Activated CD4-positive, alpha-beta T cell treated with anti-CD3 and anti-CD28 coated beads for 36 hours (primary cell): ENCODE measurements at regions not wholly inside any gene's neighbourhood (a gene's known extent, or its start where the extent isn't known, plus 50 kb on each side); places are given as distances from the start of the nearest gene placed in this dataset.

ENCODE experiments used
- ATAC-seq: fragments of 200-7000 bp; cut with Tn5 transposase; one replicate; pipeline ENCODE4 v1.10.0; 2021; ENCODE audit warnings: mild to moderate bottlenecking, moderate library complexity
- CTCF ChIA-PET: fragments of 350-600 bp; sonication (Branson Sonifier 250); formaldehyde crosslinking; loops from one replicate; lab custom pipeline; 2021; ENCODE audit warnings: antibody characterized with exemption; lab: Charles Lee
- POLR2A ChIA-PET: fragments of 350-600 bp; sonication (Branson Sonifier 250); formaldehyde crosslinking; loops from one replicate; lab custom pipeline; 2021; ENCODE audit warnings: antibody characterized with exemption, inconsistent platforms; lab: Charles Lee
- DNase-seq: peaks from one replicate; pipeline ENCODE4 v3.0.0-alpha.2; 2020
- H3K27ac Mint-ChIP-seq: one replicate; pipeline ENCODE4 v1.8.0; 2021; ENCODE audit warnings: mixed read lengths
- H3K27me3 Mint-ChIP-seq: one replicate; pipeline ENCODE4 v1.8.0; 2021; ENCODE audit warnings: mixed read lengths
- H3K36me3 Mint-ChIP-seq: one replicate; pipeline ENCODE4 v1.8.0; 2021; ENCODE audit warnings: low read depth, mixed read lengths
- H3K4me1 Mint-ChIP-seq: one replicate; pipeline ENCODE4 v1.8.0; 2021; ENCODE audit warnings: mixed read lengths
- H3K4me3 Mint-ChIP-seq: one replicate; pipeline ENCODE4 v1.8.0; 2021; ENCODE audit warnings: mild to moderate bottlenecking, moderate library complexity, mixed read lengths
- H3K9me3 Mint-ChIP-seq: one replicate; pipeline ENCODE4 v1.8.0; 2021; ENCODE audit warnings: low read depth, mixed read lengths
- intact Hi-C, 2 experiments: fragments of 100-400 bp; cut with DNase I in 1 of 2; cut with micrococcal nuclease in 1 of 2; formaldehyde crosslinking; loops; one replicate each; pipeline versions ENCODE4 v1.14.2 to v1.15.1; 2022 to 2024; cut with DNase I, micrococcal nuclease

DNA sequence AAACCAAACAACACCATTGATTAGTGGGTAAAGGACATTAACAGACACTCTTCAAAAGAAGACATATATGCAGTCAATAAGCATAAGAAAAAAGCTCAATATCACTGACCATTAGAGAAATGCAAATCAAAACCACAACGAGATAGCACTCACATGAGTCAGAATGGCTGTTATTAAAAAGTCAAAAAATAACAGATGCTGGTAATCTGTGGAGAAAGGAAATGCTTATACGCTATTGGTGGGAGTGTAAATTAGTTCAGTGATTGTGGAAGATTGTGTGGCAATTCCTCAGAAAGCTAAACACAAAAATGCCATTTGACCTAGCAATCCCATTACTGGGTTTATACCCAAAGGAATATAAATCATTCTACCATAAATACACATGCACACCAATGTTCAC, 182.6 kb downstream of the TRPC6 start:
- DNase-seq, result no peak
- H3K27ac Mint-ChIP-seq, result no peak overlapping the region
- H3K4me1 Mint-ChIP-seq, result no peaks in the 10 kb centered on the region
- POLR2A ChIA-PET, result no interaction called here
- intact Hi-C loops, result no loop called here
- H3K36me3 Mint-ChIP-seq, result no peaks in the 10 kb centered on the region
- peaks cover 11% of the 10 kb centered on the region for H3K9me3 Mint-ChIP-seq
- no peak for ATAC-seq
- CTCF ChIA-PET, result no interaction called here
- no peak overlapping the region for H3K4me3 Mint-ChIP-seq
- H3K27me3 Mint-ChIP-seq, result no peaks in the 10 kb centered on the region

DNA sequence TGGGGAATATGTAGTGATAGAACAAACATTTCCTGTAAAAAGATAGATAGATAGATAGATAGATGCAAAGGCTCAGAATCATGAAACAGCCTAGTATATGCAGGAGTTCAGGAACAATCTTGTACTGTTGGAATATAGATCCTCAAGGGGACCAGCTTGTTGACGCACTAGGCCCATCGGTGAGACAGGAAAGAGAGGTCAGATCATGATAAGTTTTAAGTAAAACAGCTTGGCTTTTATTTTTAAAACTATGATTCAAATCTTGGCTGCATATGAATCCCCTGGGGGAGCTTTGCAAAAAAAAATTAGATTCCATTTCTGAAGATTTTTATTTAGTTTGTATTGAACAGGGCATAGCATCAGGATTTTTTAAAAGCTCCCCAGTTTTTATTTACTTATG, 185.8 kb downstream of the TRPC6 start:
- intact Hi-C loops, result no loop called here
- ChIA-PET POLR2A (no interaction called here), CTCF (no interaction called here)
- Mint-ChIP-seq H3K4me1 (no peaks in the 10 kb centered on the region), H3K36me3 (no peaks in the 10 kb centered on the region), H3K27ac (no peak overlapping the region), H3K9me3 (peaks cover 12% of the 10 kb centered on the region), H3K4me3 (no peak overlapping the region), H3K27me3 (no peaks in the 10 kb centered on the region)
- DNase-seq (no peak), ATAC-seq (no peak)

DNA sequence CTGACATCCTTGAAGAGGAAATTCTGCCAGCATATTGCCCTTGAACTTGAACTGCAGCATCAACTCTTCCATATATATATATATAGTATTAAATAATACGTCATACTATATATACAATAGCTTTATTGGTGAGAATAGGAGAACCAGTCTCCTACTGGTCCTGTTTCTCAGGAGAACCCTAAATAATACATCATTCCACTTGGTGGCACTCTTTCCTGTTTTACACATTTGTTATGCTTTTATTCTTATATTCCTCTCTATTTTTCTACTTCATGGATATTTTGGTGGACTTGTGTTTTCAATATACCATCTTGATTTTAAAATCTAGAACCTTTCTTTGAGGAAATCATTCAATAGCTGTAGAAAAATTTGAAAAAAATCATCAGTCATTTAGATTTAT, 193.3 kb downstream of the TRPC6 start:
- no peaks in the 10 kb centered on the region for H3K36me3 Mint-ChIP-seq
- DNase-seq (no peak), ATAC-seq (no peak)
- CTCF ChIA-PET, result interaction anchor here (0.7 kb wide), 1 partner anchor 927 kb away, joined by 4 read pairs; no protein-coding TSS in a partner anchor
- H3K4me3 Mint-ChIP-seq, result no peak overlapping the region
- POLR2A ChIA-PET, result no interaction called here
- intact Hi-C loops, result no loop called here
- H3K4me1 Mint-ChIP-seq, result no peaks in the 10 kb centered on the region
- peaks cover under 1% of the 10 kb centered on the region for H3K9me3 Mint-ChIP-seq
- no peaks in the 10 kb centered on the region for H3K27me3 Mint-ChIP-seq
- H3K27ac Mint-ChIP-seq, result no peak overlapping the region

DNA sequence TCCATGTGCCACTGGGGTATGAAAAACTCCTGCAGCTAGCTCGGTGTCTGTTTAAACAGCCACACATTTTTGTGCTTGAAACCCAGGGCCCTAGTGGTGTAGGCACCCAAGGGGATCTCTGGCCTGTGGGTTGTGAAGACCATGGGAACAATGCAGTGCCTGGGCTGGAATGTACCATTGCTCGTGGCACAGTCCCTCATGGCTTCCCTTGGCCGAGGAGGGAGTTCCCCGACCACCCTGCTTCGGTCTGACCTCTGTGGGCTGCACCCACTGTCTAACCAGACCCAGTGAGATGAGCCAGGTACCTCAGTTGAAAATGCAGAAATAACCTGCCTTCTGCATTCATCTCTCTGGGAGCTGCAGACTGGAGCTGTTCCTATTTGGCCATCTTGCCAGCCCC, 214.0 kb downstream of the TRPC6 start:
- no peaks in the 10 kb centered on the region for H3K4me1 Mint-ChIP-seq

DNA sequence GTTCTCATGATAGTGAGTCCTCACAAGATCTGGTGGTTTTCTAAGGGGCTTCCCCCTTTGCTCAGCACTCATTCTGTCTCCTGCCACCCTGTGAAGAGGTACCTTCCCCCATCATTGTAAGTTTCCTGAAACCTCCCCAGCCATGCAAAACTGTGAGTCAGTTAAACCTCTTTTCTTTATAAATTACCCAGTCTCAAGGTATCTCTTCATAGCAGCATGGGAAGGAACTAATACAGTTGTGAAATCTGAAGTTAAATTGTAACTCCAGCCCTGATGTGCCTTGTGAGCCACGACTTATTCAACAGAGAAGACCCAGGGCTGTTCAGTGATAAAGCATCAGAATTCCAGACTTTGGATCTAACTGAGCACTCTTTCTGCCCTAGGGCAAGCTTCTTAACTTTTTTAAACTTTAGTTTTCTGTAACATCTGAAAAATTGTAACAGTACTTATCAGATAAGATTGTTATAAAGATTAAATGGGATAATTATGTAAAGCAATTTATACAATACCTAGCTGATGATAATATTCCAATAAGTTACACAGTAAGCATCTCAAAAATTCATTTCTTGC, 220.0 kb downstream of the TRPC6 start:
- Mint-ChIP-seq H3K27ac (no peak overlapping the region), H3K36me3 (no peaks in the 10 kb centered on the region), H3K9me3 (peaks cover 9% of the 10 kb centered on the region), H3K4me1 (no peaks in the 10 kb centered on the region), H3K27me3 (no peaks in the 10 kb centered on the region), H3K4me3 (no peak overlapping the region)
- ATAC-seq (no peak), DNase-seq (peak; percentile 5)
- ChIA-PET POLR2A (no interaction called here), CTCF (no interaction called here)
- intact Hi-C loops, result no loop called here

More for the DNA sequence above, 214.0 kb downstream of the TRPC6 start:
- peaks cover 11% of the 10 kb centered on the region for H3K9me3 Mint-ChIP-seq
- no peaks in the 10 kb centered on the region for H3K36me3 Mint-ChIP-seq
- DNase-seq (no peak), ATAC-seq (no peak)
- H3K27ac Mint-ChIP-seq, result no peak overlapping the region
- H3K4me3 Mint-ChIP-seq, result no peak overlapping the region
- intact Hi-C loops, result no loop called here
- POLR2A ChIA-PET, result no interaction called here
- H3K27me3 Mint-ChIP-seq, result no peaks in the 10 kb centered on the region
- CTCF ChIA-PET, result no interaction called here

DNA sequence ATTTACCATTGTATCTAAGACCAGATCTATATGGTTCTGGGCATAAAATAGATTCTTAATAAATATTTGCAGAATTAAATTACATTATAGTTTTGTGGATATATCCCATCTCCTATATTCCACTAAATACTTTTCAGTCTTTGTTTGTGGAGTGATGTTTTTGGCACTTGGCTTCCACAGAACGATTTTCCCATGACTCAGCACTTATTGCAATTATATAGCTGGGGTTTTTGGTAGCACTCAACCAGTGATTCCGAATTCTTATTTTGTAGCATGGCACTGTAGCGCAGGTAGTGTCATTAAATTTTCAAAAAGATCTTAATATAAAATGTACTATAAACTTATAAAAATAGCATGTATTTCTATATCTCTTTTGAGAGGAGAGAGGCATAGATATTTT, 221.2 kb downstream of the TRPC6 start:
- Mint-ChIP-seq H3K9me3 (peaks cover 13% of the 10 kb centered on the region), H3K4me1 (no peaks in the 10 kb centered on the region), H3K27me3 (no peaks in the 10 kb centered on the region), H3K36me3 (no peaks in the 10 kb centered on the region), H3K4me3 (no peak overlapping the region), H3K27ac (no peak overlapping the region)
- intact Hi-C loops, result no loop called here
- CTCF ChIA-PET, result no interaction called here
- POLR2A ChIA-PET, result no interaction called here
- no peak for ATAC-seq
- no peak for DNase-seq

DNA sequence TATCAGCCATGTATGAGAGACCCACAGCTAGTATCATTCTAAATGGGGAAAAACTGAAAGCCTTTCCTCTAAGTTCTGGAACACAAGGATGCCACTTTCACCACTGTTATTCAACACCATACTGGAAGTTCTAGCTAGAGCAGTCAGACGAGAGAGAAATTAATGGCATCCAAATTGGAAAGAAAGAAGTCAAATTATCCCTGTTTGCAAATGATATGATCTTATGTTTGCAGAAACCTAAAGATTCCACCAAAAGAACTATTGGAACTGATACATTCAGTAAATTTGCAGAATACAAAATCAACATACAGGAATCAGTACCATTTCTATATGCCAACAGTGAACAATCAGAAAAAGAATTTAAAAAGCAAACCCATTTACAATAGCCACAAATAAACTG, 226.0 kb downstream of the TRPC6 start:
- Mint-ChIP-seq H3K9me3 (peaks cover 7% of the 10 kb centered on the region), H3K36me3 (no peaks in the 10 kb centered on the region), H3K27ac (no peak overlapping the region), H3K4me3 (no peak overlapping the region), H3K27me3 (no peaks in the 10 kb centered on the region), H3K4me1 (no peaks in the 10 kb centered on the region)
- intact Hi-C loops, result no loop called here
- DNase-seq (no peak), ATAC-seq (no peak)
- CTCF ChIA-PET, result no interaction called here
- POLR2A ChIA-PET, result no interaction called here

DNA sequence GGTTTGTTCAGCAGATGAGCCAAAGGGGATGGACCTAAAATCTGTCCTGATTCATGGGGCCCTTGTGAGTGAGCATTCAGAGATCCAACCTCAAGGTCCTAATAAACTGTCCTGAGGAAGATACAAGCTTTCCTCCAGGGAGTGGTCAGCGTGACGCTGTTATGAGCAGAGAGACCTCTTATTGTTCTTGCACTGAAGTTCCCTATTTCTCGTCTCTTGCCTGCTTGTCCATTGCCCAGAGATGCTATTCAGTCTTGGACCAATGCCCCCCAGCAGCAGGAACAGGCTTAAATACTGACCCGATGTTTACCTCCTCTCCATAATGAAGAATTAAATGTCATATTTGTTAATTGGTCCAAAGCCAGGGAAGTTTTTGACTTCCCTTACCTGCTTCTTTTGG, 225.2 kb upstream of the PGR start:
- Mint-ChIP-seq H3K4me1 (no peaks in the 10 kb centered on the region), H3K4me3 (no peak overlapping the region), H3K36me3 (no peaks in the 10 kb centered on the region), H3K27ac (no peak overlapping the region), H3K27me3 (no peaks in the 10 kb centered on the region), H3K9me3 (peaks cover 7% of the 10 kb centered on the region)
- ATAC-seq, result no peak
- intact Hi-C loops, result no loop called here
- DNase-seq, result no peak
- POLR2A ChIA-PET, result no interaction called here
- CTCF ChIA-PET, result no interaction called here

DNA sequence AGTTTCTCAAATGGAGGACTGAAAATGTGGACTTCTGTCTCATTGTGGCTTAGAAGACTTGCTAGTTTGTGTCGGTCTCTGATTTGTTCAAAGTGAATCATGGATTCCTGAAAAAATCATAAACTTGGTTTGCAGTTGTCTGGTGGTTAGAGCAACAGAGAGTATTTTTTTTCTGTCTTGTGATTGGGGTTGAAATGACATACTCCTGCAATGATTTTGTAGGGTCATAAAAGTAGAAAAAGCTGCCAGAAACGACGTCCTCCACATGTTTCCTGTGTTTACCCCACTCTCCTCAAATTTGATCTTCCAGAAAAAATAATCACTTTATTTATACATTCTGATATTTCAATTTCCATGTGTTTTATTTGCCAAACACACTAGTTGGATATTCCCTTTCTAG, 219.2 kb upstream of the PGR start:
- Mint-ChIP-seq H3K4me1 (no peaks in the 10 kb centered on the region), H3K27ac (no peak overlapping the region), H3K9me3 (peaks cover 8% of the 10 kb centered on the region), H3K4me3 (no peak overlapping the region), H3K36me3 (no peaks in the 10 kb centered on the region), H3K27me3 (no peaks in the 10 kb centered on the region)
- POLR2A ChIA-PET, result no interaction called here
- intact Hi-C loops, result no loop called here
- CTCF ChIA-PET, result no interaction called here
- DNase-seq (no peak), ATAC-seq (no peak)

DNA sequence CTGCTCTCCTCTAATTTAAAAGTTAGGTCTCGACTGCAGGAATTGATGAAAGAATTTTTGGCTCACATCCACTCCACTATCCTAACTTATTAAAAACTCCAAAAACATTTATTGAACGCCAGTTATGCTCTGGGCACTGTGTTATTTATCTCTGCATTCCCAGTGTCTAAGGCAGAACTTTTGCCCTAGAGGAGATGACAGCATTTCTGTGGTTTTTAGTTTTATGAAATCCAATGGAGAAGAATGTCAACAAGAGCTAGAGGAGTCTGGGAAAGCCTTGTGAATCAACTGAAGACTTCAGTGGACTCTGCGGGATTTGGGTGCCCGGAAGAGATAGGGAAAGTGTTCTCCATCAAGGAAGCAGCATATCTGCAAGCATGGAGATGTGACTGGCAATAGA, 217.0 kb upstream of the PGR start:
- intact Hi-C loops, result no loop called here
- ChIA-PET CTCF (no interaction called here), POLR2A (no interaction called here)
- Mint-ChIP-seq H3K4me3 (no peak overlapping the region), H3K9me3 (peaks cover 8% of the 10 kb centered on the region), H3K27ac (no peak overlapping the region), H3K27me3 (no peaks in the 10 kb centered on the region), H3K4me1 (no peaks in the 10 kb centered on the region), H3K36me3 (no peaks in the 10 kb centered on the region)
- no peak for DNase-seq
- no peak for ATAC-seq

DNA sequence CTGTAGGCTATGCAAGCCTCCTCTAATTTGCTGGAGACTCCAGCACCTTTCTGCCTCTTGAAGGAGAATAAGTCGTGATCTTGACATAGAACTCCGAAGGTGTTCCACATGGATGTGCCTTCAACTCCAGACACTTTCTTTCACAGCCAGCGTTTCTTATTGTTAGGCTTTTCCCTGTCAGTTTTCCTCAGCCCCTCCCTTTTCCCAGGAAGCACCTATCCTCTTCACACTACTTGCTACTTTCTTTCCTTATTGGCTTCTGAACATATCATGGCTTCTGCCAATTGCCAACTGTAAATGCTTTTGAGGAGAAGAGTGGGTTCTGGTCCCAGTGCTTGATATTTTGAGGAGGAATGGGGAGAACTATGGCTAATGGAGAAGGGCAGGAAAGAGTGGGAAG, 216.3 kb upstream of the PGR start:
- ChIA-PET CTCF (no interaction called here), POLR2A (no interaction called here)
- DNase-seq (no peak), ATAC-seq (no peak)
- Mint-ChIP-seq H3K9me3 (peaks cover 8% of the 10 kb centered on the region), H3K36me3 (no peaks in the 10 kb centered on the region), H3K27me3 (no peaks in the 10 kb centered on the region), H3K4me3 (no peak overlapping the region), H3K27ac (no peak overlapping the region), H3K4me1 (no peaks in the 10 kb centered on the region)
- intact Hi-C loops, result no loop called here

DNA sequence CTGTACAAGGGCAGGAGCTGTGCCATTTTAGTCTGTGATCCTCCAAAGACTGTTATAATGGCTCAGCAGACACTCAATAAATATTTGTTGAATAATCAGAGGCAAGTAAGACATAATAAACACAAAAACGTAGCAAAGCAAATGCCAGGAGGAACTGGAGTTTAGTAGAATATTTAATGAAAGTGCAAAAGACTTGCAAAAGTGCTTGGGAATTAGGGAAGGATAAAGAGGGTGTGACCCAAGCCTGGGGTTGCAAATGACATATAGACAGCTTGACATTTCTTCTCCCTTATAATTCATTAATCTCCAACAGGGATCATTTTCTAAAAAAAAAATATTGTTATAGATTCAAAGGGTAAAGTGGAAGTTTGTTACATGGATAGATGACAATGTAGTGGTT, 212.7 kb upstream of the PGR start:
- no peaks in the 10 kb centered on the region for H3K36me3 Mint-ChIP-seq
- H3K4me1 Mint-ChIP-seq, result no peaks in the 10 kb centered on the region
- intact Hi-C loops, result no loop called here
- no peak overlapping the region for H3K4me3 Mint-ChIP-seq
- DNase-seq, result no peak
- no peaks in the 10 kb centered on the region for H3K27me3 Mint-ChIP-seq
- H3K27ac Mint-ChIP-seq, result no peak overlapping the region
- H3K9me3 Mint-ChIP-seq, result peaks cover 6% of the 10 kb centered on the region
- CTCF ChIA-PET, result no interaction called here
- POLR2A ChIA-PET, result no interaction called here
- no peak for ATAC-seq

DNA sequence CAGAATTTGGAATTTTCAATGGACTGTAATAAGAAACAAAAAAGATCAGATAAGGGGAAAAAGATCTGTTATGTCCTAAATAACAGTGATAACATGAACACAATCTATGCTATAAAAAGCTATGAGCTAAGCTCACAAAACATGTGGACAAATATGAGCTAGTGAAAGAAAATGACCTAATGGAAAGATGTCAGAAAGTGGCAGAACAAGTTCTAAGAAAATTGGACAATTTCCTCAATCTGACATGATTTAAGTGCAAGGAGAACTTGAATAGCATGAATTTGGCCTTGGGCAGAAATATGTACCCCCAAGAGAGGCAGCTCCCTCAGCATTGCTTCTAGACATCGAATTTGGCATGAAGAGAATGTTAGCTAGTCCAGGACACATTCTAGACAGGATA, 212.0 kb upstream of the PGR start:
- no peaks in the 10 kb centered on the region for H3K27me3 Mint-ChIP-seq
- no peak overlapping the region for H3K27ac Mint-ChIP-seq
- H3K9me3 Mint-ChIP-seq, result peaks cover 4% of the 10 kb centered on the region
- ChIA-PET POLR2A (no interaction called here), CTCF (no interaction called here)
- H3K4me1 Mint-ChIP-seq, result no peaks in the 10 kb centered on the region
- no peak overlapping the region for H3K4me3 Mint-ChIP-seq
- DNase-seq (no peak), ATAC-seq (no peak)
- intact Hi-C loops, result no loop called here
- no peaks in the 10 kb centered on the region for H3K36me3 Mint-ChIP-seq
